ENCODE measurements at regions not wholly inside any gene's neighbourhood (a gene's known extent, or its start where the extent isn't known, plus 50 kb on each side); places are given as distances from the start of the nearest gene placed in this dataset.

DNA sequence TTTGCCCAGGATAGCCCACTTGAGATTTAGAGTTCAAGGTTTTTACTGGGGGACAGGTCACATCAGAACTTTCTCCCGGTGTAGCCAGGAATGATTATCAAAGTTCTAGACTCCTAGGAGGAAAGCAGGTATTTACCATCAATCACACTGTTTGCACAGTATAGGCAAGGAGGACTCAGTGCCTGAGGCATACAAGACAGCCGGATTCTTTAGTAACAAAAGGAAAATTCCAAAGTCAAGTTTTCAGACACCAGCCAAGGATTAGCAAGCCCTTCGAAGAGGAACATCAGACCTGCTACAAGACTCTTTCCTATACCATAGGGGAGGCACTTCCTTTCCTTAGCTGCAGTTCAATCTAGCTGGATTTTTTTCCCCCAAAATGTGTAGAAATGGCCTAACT is 197.8 kb upstream of the USP25 start:
- TF ChIP-seq, protein P1, sequence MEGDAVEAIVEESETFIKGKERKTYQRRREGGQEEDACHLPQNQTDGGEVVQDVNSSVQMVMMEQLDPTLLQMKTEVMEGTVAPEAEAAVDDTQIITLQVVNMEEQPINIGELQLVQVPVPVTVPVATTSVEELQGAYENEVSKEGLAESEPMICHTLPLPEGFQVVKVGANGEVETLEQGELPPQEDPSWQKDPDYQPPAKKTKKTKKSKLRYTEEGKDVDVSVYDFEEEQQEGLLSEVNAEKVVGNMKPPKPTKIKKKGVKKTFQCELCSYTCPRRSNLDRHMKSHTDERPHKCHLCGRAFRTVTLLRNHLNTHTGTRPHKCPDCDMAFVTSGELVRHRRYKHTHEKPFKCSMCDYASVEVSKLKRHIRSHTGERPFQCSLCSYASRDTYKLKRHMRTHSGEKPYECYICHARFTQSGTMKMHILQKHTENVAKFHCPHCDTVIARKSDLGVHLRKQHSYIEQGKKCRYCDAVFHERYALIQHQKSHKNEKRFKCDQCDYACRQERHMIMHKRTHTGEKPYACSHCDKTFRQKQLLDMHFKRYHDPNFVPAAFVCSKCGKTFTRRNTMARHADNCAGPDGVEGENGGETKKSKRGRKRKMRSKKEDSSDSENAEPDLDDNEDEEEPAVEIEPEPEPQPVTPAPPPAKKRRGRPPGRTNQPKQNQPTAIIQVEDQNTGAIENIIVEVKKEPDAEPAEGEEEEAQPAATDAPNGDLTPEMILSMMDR (conservative IDR thresholded peaks at IDR 0.05; ENCODE audit: low read depth, low read length) = no peak
- TF ChIP-seq EZH2phosphoT487 (IDR thresholded peaks at IDR 0.05; ENCODE audit: borderline replicate concordance, low read length) (no peak), EZH2 (IDR thresholded peaks at IDR 0.05; ENCODE audit: low read length, unreplicated experiment) (no peak)

Data from PC-3 (cell line).